ENCODE measurements at regions not wholly inside any gene's neighbourhood (a gene's known extent, or its start where the extent isn't known, plus 50 kb on each side); places are given as distances from the start of the nearest gene placed in this dataset.

DNA sequence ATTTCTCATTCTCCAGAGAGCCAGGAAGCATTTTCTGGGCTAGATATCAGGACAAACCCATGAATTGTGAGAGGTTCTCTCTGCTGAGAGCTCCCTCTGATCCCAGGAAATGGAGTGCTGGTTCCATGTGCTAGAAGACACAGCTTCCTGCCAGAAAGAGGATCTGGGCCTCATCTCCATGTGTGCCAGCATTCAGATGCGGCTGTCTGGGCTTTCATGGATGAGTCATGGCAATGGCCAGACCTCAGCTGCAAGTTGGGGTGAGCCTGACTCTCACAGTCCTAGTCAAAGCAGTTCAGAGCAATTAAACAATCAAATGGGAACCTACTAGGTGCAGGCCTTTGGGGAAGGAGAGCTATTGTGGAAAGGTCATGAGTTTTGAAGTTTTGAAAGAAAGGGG, 82.3 kb upstream of the EED start:
- TF ChIP-seq, protein P1, sequence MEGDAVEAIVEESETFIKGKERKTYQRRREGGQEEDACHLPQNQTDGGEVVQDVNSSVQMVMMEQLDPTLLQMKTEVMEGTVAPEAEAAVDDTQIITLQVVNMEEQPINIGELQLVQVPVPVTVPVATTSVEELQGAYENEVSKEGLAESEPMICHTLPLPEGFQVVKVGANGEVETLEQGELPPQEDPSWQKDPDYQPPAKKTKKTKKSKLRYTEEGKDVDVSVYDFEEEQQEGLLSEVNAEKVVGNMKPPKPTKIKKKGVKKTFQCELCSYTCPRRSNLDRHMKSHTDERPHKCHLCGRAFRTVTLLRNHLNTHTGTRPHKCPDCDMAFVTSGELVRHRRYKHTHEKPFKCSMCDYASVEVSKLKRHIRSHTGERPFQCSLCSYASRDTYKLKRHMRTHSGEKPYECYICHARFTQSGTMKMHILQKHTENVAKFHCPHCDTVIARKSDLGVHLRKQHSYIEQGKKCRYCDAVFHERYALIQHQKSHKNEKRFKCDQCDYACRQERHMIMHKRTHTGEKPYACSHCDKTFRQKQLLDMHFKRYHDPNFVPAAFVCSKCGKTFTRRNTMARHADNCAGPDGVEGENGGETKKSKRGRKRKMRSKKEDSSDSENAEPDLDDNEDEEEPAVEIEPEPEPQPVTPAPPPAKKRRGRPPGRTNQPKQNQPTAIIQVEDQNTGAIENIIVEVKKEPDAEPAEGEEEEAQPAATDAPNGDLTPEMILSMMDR (IDR thresholded peaks at IDR 0.05), result no peak
- no peak for TF ChIP-seq POLR2A (IDR thresholded peaks at IDR 0.05)
